ENCODE measurements at regions not wholly inside any gene's neighbourhood (a gene's known extent, or its start where the extent isn't known, plus 50 kb on each side); places are given as distances from the start of the nearest gene placed in this dataset.
"Not testable (repeated sequence)": the region's sequence is repeated elsewhere in the genome, so short reads cannot be mapped to it uniquely, and the experiment has no call there.

DNA sequence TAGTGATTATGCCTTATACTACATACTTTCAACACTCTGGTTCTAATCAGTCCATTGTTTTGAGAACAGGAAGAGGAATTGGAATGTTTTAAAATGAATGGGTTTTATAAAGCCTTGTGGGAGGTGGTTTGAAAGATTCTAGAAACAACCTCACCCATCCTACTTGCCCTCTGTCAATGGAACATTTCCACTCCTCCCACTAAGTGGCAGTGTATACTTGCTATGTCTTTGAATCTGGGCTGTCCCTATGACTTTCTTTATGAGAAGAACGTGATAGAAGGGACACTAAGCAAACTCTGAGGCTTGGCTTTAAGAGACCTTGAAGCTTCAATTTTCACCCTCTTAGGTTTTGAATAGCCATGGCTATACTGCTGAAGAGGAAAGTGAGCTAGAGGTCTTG lies 611.2 kb downstream of the PPP4R3C start:
- DNase-seq = no peak

DNA sequence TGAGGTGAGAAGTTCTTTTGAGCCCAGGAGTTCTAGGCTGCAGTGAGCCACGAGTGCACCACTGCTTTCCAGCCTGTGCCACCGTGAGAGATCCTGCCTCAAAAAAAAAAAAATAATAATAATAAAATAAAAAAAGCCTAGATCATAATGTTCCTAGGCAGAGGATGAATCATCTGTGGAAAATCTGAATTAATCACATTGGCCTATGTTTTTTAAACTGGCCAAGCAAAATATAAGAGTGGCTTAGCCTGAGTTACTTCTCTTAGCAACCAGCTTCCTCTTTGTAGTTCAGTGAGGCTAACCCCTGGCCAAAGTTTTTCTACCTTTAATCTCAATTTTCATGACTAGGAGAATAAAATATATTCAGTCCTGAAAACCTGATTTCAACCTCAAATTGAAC lies 614.6 kb downstream of the PPP4R3C start:
- DNase-seq = no peak

DNA sequence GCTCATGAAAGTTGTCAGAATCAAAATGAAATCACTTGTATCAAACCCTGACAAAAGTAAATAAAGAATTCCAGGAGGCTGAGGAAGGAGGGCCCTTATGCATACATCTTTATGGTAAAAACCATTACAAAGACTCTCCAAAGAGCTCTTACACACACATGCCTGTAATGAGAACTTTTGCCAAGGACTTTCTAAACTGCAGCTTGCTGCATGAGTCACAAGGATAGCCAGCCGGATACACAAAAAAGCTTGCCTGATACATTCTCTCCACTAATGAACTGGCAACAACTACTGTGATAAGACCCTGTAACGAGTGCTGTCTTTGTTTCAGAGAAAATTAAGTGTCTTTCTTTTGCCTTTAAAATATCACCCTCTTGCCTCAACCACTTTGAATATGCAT lies 618.1 kb downstream of the PPP4R3C start:
- DNase-seq = no peak

DNA sequence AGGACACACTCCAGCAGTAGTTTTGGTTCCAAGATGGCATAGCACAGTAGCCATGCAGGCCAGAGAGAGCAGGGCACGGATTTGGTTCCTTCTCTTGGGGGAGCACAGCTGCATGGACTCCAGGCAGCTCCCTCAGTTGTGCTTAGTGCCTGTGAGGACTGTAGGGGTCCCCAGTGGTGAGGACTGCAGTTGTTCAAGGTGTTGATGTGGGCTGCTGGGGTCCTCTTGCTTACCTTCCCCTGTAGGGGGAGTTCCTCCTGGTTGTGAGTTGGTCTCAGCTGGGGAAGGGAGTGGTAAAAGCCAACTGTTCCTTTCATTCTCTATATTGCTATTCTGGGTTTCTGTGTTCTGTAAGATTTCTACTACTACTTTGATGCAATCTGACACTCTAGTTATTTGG lies 606.5 kb downstream of the MAGEB5 start:
- no peak for DNase-seq

DNA sequence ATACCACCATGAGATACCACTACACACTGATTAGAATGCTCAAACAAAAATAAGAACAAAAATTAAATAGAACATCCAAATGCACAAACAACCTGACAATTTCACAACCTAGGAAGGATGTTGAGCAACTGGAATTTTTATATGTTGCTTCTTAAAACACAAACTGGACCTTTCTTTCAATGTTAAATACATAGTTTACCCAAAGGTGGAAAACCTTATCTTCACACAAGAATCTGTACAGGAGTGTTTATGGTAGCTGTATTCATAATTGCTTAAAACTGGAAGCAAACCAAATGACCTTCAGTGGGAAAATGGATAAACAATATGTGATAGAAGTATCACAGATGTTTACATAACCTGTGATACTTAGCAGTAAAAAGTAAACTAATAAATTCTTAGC lies 573.8 kb downstream of the MAGEB5 start:
- DNase-seq = no peak

DNA sequence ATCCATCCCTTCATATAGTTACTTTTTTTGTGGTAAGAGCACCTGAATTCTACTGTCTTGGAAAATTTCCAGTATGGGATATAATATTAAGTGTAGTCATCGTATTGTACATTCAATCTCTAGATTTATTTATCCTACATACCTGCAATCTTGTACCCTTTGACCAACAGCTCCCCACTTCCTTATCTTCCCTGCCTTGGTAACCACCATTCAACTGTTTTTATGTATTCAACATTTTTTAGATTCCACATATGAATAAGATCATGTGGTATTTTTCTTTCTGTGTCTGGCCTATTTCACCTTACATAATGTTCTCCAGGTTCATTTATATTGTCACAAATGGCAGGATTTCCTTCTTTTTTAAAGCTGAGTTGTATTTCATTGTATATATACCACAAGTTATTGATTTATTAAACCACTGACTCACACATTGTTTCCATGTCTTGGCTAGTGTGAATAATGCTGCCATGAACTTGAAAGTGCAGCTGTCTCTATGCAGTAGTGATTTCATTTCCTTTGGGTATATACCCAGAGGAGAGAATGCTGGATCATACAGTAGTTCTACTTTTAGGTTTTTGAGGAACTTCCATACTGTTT lies 572.5 kb downstream of the MAGEB5 start:
- no peak for DNase-seq

DNA sequence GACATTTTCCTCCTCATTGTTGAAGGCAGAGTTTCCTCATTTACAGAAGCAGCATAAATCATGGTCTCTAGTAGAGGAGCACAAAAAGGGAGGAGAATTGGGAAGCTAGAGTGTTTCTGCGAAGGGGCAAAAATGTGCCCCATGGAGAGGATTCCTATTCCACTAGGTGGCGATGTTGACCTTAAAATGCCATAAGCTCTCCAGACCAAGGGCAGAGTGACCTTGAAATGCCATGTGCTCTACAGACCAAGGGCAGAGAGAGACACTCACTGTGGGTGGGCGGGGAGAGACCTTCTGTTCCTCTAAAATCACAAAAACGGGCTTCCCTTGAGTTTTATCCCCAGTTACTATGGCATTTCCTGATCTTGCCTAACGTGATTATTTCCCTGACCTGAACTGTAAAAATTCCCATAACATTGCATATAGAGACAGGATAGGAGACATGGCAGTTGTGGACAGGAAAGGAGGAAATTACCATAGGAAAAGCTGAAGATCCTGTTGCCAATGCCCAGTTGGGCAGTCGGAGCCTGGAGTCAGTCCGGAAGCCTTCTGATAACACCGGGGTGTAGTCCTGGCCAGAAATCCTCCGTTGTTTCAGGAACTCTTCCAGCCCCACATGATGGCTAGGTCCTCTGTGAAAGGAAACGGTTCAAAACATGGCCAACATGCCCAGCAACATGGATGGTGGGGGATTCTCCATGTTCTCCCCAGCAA lies 567.7 kb downstream of the MAGEB5 start:
- DNase-seq = peak; percentile 3 to 32

DNA sequence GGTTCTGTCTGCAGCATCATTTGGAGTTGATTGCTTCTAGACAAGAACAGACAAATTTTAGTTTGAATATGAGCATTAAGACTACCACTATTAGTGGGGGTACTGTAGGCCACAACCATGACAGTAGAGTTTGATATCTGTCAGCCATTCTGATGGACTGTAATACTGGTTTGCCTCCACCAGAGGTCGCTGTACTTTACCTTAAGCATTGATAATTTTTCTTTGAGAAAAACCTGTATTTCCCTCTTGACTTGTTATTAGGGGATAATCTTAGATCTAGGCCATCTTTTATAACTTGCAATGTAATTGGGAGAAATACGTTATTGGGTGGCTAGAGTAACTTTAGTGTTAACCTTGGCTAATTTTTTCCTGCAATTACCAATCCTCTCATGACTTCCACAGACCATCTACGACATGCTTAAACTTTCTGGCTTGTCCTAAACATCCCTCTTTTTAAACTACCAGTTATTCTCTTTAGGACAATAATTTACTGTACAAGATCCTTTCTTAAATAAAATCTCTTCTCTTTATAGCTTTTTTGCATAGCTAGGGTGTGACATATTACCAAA lies 562.4 kb downstream of the MAGEB5 start:
- no peak for DNase-seq

DNA sequence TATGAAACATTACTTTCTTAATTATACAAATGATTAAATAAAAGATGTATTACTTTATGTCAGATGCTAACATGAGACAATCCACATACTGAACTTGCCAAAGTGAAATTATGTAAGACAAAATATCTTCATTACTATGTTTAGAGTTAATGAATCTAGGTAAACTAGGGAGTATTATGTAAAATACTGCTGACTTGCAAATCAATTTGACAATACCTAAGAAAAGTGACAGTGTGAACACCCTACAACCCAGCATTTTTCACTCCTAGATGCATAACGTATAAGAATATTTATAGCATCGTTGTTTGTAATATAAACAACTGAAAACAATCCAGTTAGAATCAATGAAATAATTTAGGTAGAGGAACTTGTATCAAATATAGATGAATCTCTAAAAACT lies 546.3 kb downstream of the MAGEB5 start:
- DNase-seq = no peak

DNA sequence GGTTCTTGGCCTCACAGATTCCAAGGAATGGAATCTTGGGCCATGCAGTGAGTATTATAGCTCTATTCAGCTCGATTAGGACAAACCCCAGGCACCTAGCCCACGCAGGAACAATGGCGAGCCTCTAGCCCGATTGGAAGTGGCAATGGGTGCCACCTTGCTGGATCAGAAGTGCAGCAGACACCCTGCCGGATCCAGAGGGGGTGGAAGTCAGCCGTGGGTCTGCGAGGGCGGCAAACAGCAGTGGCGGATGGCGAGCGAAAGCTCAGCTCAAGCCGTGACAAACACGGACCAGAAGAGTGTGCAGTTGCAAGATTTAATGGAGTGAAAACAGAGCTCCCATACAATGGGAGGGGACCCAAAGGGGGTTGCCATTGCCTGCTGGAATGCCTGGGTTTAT lies 539.8 kb downstream of the MAGEB5 start:
- not testable (repeated sequence) for DNase-seq

DNA sequence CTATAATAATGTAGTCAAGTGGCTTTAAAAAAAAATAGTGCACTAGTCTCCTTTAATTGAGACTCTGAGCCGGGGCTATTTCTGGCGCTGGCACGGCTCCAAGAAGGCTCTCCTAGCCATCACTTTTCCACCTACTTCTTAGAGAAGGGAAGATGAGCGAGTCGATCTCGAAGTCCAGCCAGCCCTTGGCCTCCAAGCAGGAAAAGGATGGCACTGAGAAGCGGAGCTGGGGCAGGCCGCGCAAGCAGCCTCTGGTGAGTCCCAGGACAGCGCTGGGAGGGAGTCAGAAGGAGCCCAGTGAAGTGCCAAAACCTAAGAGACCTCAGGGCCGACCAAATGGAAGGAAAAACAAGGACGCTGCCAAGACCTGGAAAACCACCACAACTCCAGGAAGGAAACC lies 531.9 kb downstream of the MAGEB5 start:
- no peak for DNase-seq

DNA sequence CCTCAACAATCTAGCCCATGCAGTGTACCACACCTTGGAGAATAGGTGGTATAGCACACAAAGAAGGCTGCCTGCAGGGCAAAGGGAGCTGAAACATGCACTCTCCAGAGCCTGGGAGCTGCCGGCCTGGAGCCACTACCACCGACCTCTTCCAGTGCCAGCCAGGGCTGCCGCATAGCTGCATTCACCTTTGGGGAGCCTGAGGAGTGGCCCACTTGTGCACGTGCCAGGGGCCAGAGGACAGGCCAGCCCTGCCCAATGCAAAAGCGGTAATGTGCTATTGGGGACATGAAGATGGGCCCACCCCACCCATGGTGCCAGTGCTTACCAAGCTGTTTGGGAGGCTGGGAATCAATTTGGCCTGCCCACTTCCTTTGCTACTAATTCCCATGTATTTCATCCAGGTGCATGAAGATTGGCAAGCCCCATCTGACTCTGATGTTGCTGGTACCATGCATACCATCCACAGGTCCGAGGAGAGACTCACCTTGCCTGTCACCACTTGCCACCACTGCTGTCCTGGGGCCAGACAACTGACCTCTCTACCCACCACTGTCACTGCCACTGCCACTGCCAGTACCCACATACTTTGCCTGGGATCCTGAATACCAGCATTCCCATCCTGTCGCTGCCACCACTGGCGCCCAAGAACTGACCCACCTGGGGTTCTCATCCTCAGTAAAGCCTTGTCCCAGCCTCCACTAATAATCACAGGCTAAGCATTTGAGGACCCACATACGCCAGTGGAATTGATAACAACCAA lies 506.9 kb downstream of the MAGEB5 start:
- no peak for DNase-seq

DNA sequence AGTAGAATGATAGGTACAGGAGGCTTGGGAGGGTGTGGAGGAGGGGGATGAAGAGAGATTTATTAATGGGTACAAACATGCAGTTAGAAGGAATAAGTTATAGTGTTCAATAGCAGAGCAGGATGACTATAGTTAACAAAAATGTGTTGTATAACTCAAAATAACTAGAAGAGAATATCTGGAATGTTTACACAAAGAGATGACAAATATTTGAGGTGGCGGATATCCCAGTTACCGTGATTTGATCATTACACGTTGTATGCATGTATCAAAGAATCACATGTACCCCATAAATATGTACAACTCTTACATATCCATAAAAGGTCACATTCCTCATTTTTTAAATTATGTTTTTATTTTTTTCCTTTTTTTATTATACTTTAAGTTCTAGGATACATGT lies 456.6 kb downstream of the MAGEB5 start:
- DNase-seq = no peak

DNA sequence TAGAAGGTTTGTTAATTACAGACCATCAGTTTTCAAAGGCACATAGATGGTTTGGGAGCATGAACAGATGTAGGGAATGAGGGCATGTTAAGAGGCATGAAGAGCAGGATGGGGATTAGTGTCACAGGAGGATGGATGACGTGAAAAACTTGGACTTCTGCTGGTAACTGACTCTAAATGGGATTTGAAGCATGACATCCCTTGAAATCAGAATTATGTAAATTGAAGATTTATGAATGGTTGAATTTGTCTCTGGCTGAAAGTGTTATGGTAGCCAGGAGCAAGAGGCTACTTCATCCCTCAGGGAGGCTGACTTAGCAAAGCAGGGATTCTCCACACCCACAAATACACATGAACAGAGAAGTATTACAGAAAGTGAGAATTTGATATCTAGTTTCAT lies 454.6 kb downstream of the MAGEB5 start:
- DNase-seq = no peak

DNA sequence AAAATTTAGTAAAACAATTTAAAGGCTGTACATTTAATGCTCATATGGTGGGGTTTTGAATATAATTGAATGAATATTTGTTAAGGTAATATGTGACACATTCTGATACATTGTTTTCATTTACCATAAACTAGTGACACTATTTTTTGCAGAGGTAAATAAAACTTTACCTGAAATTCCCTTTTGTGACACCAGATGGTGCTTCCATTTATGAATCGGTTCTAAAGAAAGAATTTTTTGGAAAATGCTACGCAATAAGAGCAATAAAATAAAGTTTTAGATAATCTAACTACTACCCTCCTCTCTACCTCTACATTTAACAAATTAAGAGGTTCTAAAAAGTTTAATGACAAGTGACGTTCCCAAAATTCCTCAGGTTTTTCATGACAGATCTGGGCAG lies 448.9 kb downstream of the MAGEB5 start:
- no peak for DNase-seq

DNA sequence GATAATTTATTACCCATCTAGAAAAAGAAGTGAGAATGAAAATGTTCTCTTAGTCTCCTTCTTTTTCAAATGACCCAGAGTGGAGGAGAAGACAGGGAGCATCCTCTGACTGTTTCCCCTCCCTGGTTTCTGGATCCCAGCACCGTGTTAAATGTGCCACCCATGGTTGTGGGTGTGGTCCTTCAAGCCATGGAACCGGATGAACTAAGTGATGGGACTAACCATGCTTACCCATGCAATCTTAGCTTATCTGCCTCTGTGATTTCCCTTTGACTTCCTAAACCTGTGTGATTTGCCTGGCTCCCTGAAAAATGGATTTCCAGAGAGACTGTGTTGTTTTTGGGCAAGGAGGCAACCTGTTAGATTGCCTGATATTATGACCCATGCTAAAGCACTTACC lies 437.1 kb downstream of the MAGEB5 start:
- DNase-seq = no peak

DNA sequence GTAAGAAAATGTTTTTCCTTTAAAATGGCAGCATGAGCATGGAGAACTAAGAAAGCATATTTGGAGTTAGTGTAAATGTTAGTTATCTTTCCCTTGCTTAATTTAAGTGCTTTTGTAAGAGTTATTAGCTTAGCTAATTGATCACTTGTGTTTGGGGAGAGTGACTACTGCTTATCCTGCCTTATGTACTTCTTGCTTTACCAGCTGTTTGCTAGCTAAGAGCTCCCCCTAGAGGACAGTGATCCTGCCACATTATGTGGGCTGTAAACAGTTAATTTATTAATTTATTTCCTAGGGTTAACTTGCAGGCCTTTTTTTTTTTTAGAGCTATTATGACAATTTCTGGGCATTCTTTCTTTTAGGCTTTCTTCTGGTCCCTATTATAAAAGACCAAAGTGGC lies 435.8 kb downstream of the MAGEB5 start:
- no peak for DNase-seq

DNA sequence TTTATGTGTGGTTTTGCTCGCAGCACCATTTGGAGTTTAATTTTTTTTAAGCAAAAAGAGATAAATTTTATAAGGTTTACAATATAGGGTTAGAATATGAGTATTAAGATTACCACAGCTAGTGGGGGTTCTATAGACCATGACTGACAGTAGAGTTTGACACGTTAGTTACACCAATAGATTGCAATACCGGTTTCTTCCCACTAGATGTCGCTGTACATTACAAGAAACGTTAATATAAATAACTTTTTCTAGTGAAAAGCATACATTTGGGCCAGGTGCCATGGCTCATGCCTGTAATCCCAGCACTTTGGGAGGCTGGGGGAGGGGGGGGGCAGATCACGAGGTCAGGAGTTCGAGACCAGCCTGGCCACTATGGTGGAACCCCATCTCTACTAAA lies 433.6 kb downstream of the MAGEB5 start:
- peak in 1 of 2 donors; percentile 0 for DNase-seq

DNA sequence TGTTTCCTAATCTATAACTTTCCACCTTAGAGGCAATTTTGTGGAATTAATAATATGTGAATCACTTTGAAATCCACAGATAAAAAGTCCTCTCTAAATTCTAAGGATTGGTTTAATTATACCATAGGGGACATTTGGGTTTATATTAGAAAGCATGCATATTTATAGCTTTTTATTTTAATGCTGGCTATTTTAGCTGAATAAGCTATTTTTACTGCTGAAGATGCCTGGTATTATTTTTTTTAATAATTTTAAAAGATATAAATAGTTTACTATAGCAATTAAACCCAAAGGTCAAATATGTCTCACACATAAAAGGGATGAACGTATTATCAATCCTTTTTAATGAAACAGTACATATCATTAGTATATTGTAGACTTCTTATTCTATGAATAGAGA lies 415.4 kb downstream of the MAGEB5 start:
- DNase-seq = no peak

DNA sequence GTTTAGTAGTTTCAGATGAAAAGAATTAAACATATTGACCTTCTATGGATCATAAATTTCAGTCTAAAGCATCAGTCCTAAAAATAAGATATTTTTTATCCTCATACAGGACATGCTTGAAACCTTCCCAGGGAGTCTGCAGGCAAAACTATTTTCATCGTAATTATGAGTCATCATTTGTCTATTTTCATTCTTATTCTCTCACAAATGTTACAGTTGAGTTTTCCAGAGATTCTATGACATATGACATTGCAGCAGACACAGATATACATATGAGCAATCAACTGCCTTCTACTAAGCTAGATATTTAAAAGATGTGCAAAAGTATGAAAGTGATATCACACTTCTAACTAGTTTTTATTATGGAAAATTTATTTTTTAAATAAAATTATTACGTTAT lies 398.0 kb downstream of the MAGEB5 start:
- no peak for DNase-seq

DNA sequence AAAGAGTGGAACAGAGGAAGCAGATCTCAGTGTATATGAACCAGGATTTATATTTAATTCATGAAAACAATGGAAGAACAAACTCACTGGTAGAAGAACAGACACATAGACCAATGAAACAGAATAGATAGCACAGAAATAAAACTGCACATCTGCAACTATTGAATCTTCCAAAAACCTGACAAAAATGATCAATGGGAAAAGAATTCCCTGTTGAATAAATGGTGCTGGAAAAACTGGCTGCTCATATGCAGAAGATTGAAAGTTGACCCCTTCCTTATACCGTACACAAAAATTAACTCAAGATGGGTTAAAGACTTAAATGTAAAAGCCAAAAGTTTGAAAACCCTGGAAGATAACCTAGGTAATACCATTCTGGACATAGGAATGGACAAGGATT lies 391.0 kb downstream of the MAGEB5 start:
- DNase-seq = no peak

DNA sequence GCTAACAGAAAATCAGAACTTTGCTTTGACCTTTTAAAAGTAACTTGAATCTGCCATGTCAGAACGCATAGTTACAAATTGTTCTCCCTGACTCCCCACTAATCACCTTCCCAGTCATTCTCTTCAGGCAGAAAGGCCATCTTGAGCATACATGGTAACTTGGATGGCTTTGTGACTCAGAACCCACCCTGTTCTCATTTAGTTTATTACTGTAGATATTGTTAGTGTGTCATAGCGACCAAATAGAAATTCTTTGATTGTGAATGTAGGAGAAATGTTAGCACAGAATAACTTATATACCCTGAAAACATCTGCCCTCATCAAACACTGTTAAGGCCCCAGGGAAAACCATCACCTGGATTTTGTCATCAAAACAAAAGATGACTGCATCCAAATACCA lies 382.0 kb downstream of the MAGEB5 start:
- no peak for DNase-seq

DNA sequence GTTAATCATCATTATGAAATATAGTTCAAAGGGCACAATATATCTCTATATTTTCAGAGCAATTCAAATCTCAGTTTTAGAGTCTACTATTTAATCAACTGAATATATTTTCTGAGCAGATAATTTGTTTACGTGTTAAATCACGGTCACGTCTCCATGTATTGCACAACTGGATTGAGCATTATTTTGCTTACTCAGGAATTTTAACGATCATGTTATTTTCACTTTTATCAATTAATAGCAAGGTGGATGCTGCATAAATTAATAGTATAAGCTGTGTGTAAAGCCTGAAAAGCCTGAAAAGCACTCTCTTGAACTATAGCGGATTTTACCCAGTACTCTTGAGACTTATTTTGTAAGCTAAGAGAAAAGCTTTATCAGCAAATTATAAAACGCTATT lies 374.9 kb downstream of the MAGEB5 start:
- no peak for DNase-seq

DNA sequence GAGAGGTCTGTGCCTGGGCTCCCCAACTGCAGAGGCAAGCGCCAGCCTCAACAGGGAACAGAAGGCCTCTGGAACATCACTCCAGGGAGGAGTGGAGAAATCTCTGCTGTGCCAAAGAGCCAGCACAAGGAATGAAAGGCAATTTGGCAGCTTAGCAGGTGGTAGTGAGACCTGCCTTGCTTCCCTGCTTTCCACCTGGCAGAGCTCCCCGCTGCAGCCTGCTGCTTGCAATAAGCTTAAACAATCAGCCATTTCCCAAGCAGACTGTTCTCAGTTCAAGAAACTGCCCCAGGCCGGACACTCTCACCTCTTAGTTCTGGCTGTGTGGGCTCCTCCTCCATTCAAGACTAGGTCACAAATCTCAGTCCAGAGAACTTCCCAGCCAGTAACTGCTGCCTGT lies 370.6 kb downstream of the MAGEB5 start:
- no peak for DNase-seq

Measured in inflammatory macrophage (primary cell).